ENCODE measurements at regions not wholly inside any gene's neighbourhood (a gene's known extent, or its start where the extent isn't known, plus 50 kb on each side); places are given as distances from the start of the nearest gene placed in this dataset. TPM values are rescaled to one million over a fixed set of nuclear protein-coding genes. Genes with fewer than 3 reads are reported as not detected.

DNA sequence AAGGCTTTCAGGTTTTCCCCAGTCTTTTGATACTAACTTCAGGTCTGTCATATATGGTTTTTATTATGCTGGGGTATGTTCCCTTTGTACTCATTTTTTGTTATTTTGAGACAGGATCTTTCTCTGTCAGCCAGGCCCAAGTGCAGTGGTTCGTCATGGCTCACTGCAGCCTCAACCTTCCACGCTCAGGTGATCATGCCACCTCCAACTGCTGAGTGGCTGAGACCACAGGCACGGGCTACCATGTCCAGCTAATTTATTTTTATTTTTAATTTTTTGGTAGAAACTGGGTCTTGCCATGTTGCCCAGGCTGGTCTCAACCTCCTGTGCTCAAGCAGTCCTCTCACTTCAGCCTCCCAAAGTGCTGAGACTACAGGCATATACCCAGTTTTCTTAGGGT, 50.6 kb upstream of the PDGFD start (continued):
- TF ChIP-seq, protein P1, sequence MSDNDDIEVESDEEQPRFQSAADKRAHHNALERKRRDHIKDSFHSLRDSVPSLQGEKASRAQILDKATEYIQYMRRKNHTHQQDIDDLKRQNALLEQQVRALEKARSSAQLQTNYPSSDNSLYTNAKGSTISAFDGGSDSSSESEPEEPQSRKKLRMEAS (IDR thresholded peaks at IDR 0.05) = no peak
- TF ChIP-seq ATF3 (IDR thresholded peaks at IDR 0.05; ENCODE audit: insufficient read depth, low read depth, low read length) (no peak), RNF2 (IDR thresholded peaks at IDR 0.05; ENCODE audit: borderline replicate concordance, low read depth, low read length, missing control alignments, poor library complexity, severe bottlenecking) (no peak), SUZ12 (IDR thresholded peaks at IDR 0.05; ENCODE audit: low read length) (no peak)

Small RNA genes in the stretch of these regions (microRNA-seq; reads per million reads assigned to microRNA genes)
- 0 reads per million in 2 experiments for gene MIR7641-1 (ENCODE audit: borderline microRNAs expressed in 2 of 2, borderline number of aligned reads in 2 of 2, borderline replicate concordance in 1 of 2)

Small RNA genes in the stretch of these regions (small RNA-seq; reads per million reads assigned to genes)
- gene AP001485.1 (ENCODE audit: insufficient read depth) (not detected), gene MIR7641-1 (ENCODE audit: insufficient read depth) (not detected)

Measured in H1 (cell line).